Ovary (tissue), 7 donors: ENCODE measurements at regions not wholly inside any gene's neighbourhood (a gene's known extent, or its start where the extent isn't known, plus 50 kb on each side); places are given as distances from the start of the nearest gene placed in this dataset.

Source experiments
- DNase-seq, 5 donors: peaks; one replicate each; pipeline ENCODE4 v3.0.0-alpha.2; 2019 to 2020
- H3K27ac ChIP-seq, 2 donors: fragments of 200-600 bp; one replicate each; pipeline versions ENCODE4 v1.5.1 to v1.8.0; 2019 to 2022
- H3K27me3 ChIP-seq: fragments of 200-600 bp; one replicate; pipeline ENCODE4 v1.8.0; 2022
- H3K36me3 ChIP-seq: fragments of 200-600 bp; sonication (generic); one replicate; pipeline ENCODE4 v1.5.1; 2019
- H3K4me1 ChIP-seq: one replicate; pipeline ENCODE4 v1.8.1; 2013; ENCODE audit warnings: mild to moderate bottlenecking, moderate library complexity; ENCODE audit not compliant: insufficient read depth
- H3K4me3 ChIP-seq: fragments of 200-600 bp; sonication (generic); one replicate; pipeline ENCODE4 v1.5.1; 2017
- H3K9me3 ChIP-seq, 2 donors: fragments of 200-600 bp in 1 of 2; sonication (generic) in 1 of 2; one replicate each; pipeline versions ENCODE4 v1.5.1 to v1.8.1; 2013 to 2019; ENCODE audit warnings: mild to moderate bottlenecking in 1 of 2, moderate library complexity in 1 of 2
- EP300 ChIP-seq: sonication (generic); formaldehyde crosslinking; IDR thresholded peaks from one replicate; pipeline ENCODE4 v1.6.1; 2017; ENCODE audit warnings: antibody characterized with exemption
- POLR2A ChIP-seq: fragments of 450-650 bp; IDR thresholded peaks from one replicate; pipeline ENCODE4 v1.6.1; 2017; ENCODE audit warnings: antibody characterized with exemption, mild to moderate bottlenecking, moderate library complexity
- WGBS, 3 donors: extraction: QIAGEN DNeasy Blood & Tissue Kit in 1 of 3; methylation state at CpG; one replicate each; pipeline versions ENCODE4 v1.1.5 to v1.1.7; 2013 to 2017; 5-methylcytosine and 5-hydroxymethylcytosine counted together
- intact Hi-C, 4 donors: fragments of 100-400 bp; cut with DNase I; formaldehyde crosslinking; loops; one replicate each; pipeline versions ENCODE4 v1.11.0 to v1.15.1; 2022 to 2023
- TF ChIP-seq, protein P1 (sequence below), 3 donors: fragments of 450-650 bp in 2 of 3; fragments of 200-600 bp in 1 of 3; IDR thresholded peaks; one replicate each; pipeline versions ENCODE4 v1.5.1 to v1.8.0; 2016 to 2022; ENCODE audit warnings: antibody characterized with exemption in 3 of 3, mild to moderate bottlenecking in 1 of 3
- donor health status: DM: no; HTN: no; CAD: no; lungs with moderate emphysema.
- donor health status: DM: no; HTN: no; CAD: no.
- donor health status: Bipolar disorder and iron deficiency.
- donor health status: DM: no; HTN: no; CAD: no.
- donor health status: DM: yes; HTN: yes; CAD: no.

DNA sequence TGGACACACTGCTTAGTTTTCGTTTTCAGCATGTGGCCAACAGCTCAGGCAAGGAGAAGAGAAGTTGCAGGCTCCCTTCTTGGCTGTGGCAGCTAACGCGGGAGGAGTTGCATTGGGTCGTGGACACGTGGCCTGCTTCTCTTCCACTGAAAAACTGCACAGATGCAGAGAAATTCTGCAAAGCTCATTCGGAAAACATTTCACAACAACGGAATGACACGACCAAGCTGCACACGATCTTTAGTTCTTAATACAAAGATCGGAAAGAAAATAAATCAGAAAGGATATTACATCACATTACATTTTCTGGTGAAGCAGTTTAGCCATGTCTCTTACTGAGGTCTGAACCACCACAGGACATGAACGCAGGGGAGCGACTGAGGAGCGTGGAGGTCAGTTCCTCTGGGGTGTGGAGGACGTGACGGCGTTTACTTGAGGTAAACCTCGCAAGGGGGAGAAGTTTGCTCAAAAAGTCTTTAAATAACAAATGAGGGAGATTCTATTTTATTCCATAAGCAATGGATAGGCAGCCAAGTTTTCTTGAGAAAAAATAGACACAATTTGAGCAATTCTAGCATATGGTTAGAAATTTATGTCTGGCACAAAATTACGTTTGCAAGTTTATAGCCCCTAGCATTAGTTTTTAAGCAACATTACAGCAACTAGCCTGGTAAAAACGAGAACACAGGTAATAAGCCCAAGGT is 178.3 kb downstream of the THBS2 start:
- no peak overlapping the region for H3K4me3 ChIP-seq
- H3K9me3 ChIP-seq = no peaks in the 10 kb centered on the region
- DNase-seq = peak; percentile 72 to 86 (median 79)
- H3K27ac ChIP-seq = peak overlapping the region in 1 of 2 donors; percentile 59
- intact Hi-C loops = loop anchor here in 1 of 4 donors (5.0 kb wide), 1 partner anchor 67 kb away; no protein-coding TSS in a partner anchor
- no peaks in the 10 kb centered on the region for H3K27me3 ChIP-seq
- WGBS, 3 donors = 9 to 16% (median 15%) methylated on average over 19 of the region's 19 CpGs
- TF ChIP-seq, protein P1, sequence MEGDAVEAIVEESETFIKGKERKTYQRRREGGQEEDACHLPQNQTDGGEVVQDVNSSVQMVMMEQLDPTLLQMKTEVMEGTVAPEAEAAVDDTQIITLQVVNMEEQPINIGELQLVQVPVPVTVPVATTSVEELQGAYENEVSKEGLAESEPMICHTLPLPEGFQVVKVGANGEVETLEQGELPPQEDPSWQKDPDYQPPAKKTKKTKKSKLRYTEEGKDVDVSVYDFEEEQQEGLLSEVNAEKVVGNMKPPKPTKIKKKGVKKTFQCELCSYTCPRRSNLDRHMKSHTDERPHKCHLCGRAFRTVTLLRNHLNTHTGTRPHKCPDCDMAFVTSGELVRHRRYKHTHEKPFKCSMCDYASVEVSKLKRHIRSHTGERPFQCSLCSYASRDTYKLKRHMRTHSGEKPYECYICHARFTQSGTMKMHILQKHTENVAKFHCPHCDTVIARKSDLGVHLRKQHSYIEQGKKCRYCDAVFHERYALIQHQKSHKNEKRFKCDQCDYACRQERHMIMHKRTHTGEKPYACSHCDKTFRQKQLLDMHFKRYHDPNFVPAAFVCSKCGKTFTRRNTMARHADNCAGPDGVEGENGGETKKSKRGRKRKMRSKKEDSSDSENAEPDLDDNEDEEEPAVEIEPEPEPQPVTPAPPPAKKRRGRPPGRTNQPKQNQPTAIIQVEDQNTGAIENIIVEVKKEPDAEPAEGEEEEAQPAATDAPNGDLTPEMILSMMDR (IDR thresholded peaks at IDR 0.05) = no peak
- TF ChIP-seq EP300 (peak; percentile 30), POLR2A (peak; percentile 13)
- H3K4me1 ChIP-seq = peaks cover 24% of the 10 kb centered on the region
- no peaks in the 10 kb centered on the region for H3K36me3 ChIP-seq

DNA sequence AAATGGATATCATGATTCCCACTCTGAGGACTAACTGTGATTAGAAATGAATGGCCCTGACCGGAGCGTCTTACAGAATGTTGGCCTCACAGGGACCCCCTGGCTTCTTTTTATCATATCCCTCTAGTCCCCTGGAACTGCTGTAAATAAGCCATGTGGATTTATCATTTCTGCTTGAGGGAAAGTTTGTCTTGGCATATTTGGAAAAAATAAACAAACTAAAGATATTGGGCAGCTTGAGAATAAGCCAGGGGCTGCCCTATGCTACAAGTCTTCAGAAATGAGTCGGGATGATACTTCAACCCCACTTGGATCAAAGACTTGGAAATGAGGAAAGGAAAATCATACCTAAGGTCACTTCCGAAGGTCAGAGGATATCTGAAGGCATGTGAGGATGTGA is 179.1 kb downstream of the THBS2 start:
- DNase-seq = no peak
- 33 to 44% (median 39%) methylated on average over 4 of the region's 4 CpGs for WGBS, 3 donors
- TF ChIP-seq POLR2A (no peak), EP300 (no peak)
- Histone ChIP-seq H3K27ac (peak overlapping the region in 1 of 2 donors; percentile 59), H3K27me3 (no peaks in the 10 kb centered on the region), H3K36me3 (no peaks in the 10 kb centered on the region), H3K9me3 (no peaks in the 10 kb centered on the region), H3K4me3 (no peak overlapping the region), H3K4me1 (peaks cover 24% of the 10 kb centered on the region)
- intact Hi-C loops = no loop called here

DNA sequence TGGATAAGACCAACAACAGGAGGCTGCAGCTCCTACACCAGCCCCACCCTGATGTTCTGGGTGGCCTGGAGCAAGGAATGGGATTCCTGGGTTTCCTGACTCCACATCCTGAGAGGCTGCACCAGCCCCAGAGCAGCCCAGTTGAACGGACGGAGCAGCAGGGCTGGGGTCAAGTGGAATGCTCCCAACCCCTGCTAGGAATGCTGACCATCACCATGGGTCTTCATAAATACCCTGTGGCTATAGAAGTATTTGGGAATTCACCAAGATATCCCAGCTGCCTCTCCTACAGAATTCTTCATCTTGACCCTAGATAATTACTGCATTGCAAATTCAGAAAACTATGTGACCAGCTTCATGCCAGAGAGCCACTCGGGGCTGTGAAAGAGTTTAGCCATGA is 180.3 kb downstream of the THBS2 start:
- no peaks in the 10 kb centered on the region for H3K9me3 ChIP-seq
- TF ChIP-seq, protein P1 (IDR thresholded peaks at IDR 0.05) = no peak
- TF ChIP-seq POLR2A (no peak), EP300 (no peak)
- intact Hi-C loops = no loop called here
- 10 to 28% (median 15%) methylated on average over 3 of the region's 3 CpGs for WGBS, 3 donors
- DNase-seq = no peak
- H3K27ac ChIP-seq = no peak overlapping the region
- no peak overlapping the region for H3K4me3 ChIP-seq
- H3K36me3 ChIP-seq = no peaks in the 10 kb centered on the region
- H3K4me1 ChIP-seq = peaks cover 24% of the 10 kb centered on the region
- no peaks in the 10 kb centered on the region for H3K27me3 ChIP-seq

DNA sequence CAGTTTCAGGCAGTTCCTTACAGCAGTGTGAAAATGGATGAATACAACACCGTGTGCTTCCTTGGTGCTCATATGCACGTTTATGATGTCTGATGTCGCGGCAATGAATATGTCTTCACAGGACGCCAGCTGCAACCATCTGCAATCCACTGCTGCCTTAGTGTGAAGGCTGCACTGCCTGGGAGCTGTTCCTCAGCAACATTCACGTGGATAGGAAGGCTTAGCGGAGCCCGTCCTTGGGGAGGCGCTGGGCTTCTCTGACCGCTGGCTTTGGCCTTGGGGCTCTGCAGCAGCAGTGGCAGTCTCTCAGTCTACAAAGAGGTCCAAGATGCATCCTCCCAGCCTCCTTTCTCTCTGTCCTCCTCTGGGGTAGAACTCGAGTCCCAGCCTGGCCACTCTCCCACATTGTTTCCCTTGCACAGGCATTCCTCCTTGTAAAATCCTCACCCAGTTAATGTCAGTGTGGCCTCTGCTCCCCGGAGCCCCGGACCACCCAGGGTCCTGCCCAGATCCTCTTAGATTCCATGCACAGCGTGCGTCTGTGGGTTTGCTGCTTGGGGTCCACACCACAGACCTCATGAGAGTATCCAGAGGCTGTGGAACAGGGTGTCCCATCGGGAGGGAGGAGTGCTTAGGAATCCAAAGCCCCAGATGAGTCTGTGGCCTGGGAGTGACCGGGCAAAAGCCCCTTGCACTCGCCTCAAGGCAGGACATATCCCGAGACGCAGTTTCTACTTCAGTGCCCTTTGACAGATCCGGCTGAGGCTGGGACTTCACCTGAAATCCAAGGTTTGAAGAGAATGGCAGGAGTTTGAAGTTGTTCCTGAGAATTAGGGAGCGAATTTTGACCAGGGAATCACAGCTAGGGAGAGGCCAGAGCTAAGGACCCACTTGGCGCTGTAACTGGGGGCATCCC is 181.3 kb downstream of the THBS2 start:
- DNase-seq = no peak
- WGBS, 3 donors = 67 to 88% (median 78%) methylated on average over 23 of the region's 23 CpGs
- TF ChIP-seq, protein P1 (IDR thresholded peaks at IDR 0.05) = no peak
- TF ChIP-seq EP300 (no peak), POLR2A (no peak)
- Histone ChIP-seq H3K27ac (no peak overlapping the region), H3K4me1 (peaks cover 24% of the 10 kb centered on the region), H3K36me3 (no peaks in the 10 kb centered on the region), H3K4me3 (no peak overlapping the region), H3K9me3 (no peaks in the 10 kb centered on the region), H3K27me3 (no peaks in the 10 kb centered on the region)
- intact Hi-C loops = no loop called here
